ENCODE measurements at regions not wholly inside any gene's neighbourhood (a gene's known extent, or its start where the extent isn't known, plus 50 kb on each side); places are given as distances from the start of the nearest gene placed in this dataset.

DNA sequence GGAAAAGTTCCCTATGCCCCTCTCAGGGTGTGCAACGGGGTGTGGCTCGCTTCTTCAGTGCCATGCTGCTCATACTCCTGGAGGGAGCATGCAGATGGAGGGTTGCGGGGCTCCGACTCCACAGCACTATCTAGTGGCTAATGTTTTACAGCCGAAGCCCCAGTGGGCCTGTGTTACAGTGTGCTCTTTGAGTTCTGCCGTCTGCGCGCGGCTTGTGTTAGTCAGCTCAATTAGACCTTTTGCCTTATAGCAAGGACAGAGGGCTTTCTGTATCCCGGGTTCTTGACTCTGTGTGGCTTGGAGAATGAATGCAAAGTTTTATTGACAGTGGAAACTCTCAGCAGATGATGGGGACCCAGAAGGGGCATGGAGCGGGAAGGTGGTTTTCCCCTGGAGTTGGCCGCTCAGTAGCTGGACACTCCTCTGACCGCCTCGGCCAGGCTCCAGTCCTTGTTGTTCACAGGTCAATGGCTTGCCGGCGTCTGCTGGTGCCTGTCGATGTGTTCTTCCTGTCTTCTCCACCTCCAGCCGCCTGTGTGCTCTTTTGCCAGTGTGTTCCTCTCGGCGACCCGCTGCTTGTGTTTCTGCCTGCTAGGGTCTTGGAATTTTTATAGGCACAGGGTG, 383.4 kb downstream of the LMO7 start:
- POLR2A ChIA-PET = no interaction called here
- peaks cover 3% of the 10 kb centered on the region for H3K9me3 Mint-ChIP-seq
- DNase-seq = no peak
- no peak overlapping the region for H3K4me3 Mint-ChIP-seq
- no peaks in the 10 kb centered on the region for H3K27me3 Mint-ChIP-seq
- no peak overlapping the region for H3K27ac Mint-ChIP-seq
- no peak for ATAC-seq (ENCODE audit: low read depth)
- H3K36me3 Mint-ChIP-seq (ENCODE audit: low read depth) = no peaks in the 10 kb centered on the region
- TF ChIP-seq, protein P1, sequence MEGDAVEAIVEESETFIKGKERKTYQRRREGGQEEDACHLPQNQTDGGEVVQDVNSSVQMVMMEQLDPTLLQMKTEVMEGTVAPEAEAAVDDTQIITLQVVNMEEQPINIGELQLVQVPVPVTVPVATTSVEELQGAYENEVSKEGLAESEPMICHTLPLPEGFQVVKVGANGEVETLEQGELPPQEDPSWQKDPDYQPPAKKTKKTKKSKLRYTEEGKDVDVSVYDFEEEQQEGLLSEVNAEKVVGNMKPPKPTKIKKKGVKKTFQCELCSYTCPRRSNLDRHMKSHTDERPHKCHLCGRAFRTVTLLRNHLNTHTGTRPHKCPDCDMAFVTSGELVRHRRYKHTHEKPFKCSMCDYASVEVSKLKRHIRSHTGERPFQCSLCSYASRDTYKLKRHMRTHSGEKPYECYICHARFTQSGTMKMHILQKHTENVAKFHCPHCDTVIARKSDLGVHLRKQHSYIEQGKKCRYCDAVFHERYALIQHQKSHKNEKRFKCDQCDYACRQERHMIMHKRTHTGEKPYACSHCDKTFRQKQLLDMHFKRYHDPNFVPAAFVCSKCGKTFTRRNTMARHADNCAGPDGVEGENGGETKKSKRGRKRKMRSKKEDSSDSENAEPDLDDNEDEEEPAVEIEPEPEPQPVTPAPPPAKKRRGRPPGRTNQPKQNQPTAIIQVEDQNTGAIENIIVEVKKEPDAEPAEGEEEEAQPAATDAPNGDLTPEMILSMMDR (IDR thresholded peaks at IDR 0.05) = no peak
- CTCF ChIA-PET = no interaction called here
- intact Hi-C loops (cut with micrococcal nuclease) = no loop called here
- H3K4me1 Mint-ChIP-seq = no peaks in the 10 kb centered on the region

DNA sequence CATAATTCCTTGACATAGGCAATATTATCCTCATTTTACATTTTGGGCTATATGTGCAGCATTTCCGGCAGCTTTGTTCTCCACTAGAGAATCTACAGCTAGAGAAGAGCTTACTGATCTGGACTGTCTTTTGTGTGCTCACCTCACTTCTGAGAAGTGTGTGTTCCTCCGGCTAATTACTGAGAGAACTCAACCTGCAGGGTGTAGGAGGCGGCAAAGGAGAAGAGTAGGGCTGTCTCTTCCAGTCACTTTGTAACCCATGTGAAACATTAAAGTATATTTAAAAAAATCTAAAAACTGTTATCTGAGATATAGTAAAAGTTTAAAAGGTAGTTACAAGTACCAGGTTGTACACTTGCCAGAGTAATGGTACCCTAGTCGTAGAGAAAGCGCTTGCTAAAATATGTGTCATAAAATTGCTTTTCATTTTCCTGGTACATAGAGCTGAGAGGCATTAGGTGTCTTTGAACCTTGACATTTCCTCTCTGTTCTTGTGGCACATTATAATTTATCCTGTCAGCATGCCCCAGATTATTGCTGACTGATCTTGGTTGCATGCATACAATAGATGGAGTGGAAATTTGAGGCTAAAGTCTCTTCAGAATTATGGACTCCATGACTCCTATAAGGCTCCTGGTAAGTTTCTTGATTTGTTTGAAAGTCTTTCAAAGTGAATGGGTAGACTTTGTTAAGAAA, 381.9 kb downstream of the LMO7 start:
- no peak for DNase-seq
- Mint-ChIP-seq H3K4me3 (no peak overlapping the region), H3K27ac (no peak overlapping the region), H3K27me3 (no peaks in the 10 kb centered on the region), H3K36me3 (ENCODE audit: low read depth) (no peaks in the 10 kb centered on the region), H3K4me1 (no peaks in the 10 kb centered on the region), H3K9me3 (no peaks in the 10 kb centered on the region)
- TF ChIP-seq, protein P1 (IDR thresholded peaks at IDR 0.05) = no peak
- intact Hi-C loops (cut with micrococcal nuclease) = no loop called here
- ATAC-seq (ENCODE audit: low read depth) = no peak
- POLR2A ChIA-PET = no interaction called here
- CTCF ChIA-PET = no interaction called here

DNA sequence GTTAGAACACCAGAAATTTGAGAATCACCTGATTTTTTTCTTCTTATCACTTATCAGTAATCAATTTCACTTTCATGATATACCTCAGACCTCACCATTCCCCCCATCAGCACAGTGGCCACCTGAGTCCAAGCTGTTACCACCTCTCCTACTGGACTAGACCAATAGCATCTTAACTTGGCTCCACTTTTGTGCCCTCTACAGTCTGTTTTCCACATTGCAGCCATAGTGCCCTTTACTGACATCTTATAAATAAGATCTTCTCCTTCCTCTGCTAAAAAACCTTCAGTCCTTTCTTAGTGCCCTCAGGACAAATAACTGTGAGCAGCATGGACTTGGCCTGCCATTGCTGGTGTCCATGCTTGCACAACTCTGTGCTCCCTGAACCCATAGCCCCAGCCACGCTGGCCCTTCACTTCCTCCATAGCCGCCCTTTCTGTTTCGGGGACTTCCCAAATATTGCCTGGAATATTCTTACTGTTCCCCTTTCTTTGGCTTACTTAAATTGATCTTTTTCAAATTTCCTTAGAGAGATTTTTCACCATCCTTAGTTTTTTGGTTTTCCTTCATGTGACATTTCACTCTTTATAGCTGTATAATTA, 380.8 kb downstream of the LMO7 start:
- intact Hi-C loops (cut with micrococcal nuclease) = no loop called here
- ChIA-PET CTCF (interaction anchor here (0.7 kb wide), 1 partner anchor 13 kb away, joined by 3 read pairs; no protein-coding TSS in a partner anchor), POLR2A (no interaction called here)
- no peak for DNase-seq
- Mint-ChIP-seq H3K36me3 (ENCODE audit: low read depth) (no peaks in the 10 kb centered on the region), H3K27me3 (no peaks in the 10 kb centered on the region), H3K4me3 (no peak overlapping the region), H3K4me1 (no peaks in the 10 kb centered on the region), H3K9me3 (no peaks in the 10 kb centered on the region), H3K27ac (no peak overlapping the region)
- TF ChIP-seq, protein P1 (IDR thresholded peaks at IDR 0.05) = no peak
- no peak for ATAC-seq (ENCODE audit: low read depth)

DNA sequence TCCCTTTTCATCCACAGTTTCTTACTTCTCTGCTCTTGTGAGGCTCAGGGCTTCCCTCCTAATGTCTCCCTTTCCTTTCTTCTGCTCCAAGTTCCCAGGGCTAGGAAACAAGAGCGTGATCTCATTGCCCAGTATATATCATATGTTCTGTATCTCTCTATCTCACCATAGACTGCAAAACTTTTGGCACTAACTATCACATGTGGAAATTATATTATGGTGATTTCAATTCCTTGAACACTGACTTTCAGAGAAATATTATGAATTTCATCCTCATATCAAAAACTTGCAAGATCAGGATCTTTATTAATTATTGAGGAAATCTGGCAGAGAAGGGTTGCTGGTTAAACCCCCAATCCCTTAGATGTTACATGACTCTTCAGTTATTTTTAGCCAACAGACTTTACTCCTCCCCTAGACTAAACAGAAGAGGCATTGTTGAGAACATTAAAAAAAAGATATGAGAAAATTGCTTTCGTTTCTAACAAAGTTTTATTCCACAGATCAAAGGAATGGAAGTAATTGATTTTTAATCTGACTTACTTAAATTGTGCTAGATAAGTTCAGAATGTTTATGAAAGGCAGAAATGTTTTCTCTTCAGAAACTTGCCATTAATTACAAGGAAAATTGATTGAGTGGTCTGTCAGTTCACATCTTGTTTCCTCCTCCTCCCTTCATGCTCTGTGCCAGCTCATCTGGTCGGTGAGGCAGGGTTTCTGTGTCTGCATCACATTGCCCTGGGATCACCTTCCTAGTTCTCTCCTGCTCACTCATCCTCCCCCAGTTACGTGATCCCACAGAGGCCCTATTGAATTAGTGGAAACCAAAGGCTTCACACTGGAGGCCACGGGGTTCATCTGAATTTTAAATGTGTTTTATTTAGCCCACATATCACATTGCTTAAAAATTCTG, 378.5 kb downstream of the LMO7 start:
- H3K9me3 Mint-ChIP-seq = no peaks in the 10 kb centered on the region
- TF ChIP-seq, protein P1 (IDR thresholded peaks at IDR 0.05) = no peak
- intact Hi-C loops (cut with micrococcal nuclease) = no loop called here
- no peaks in the 10 kb centered on the region for H3K27me3 Mint-ChIP-seq
- H3K36me3 Mint-ChIP-seq (ENCODE audit: low read depth) = no peaks in the 10 kb centered on the region
- no peaks in the 10 kb centered on the region for H3K4me1 Mint-ChIP-seq
- H3K27ac Mint-ChIP-seq = no peak overlapping the region
- DNase-seq (no peak), ATAC-seq (ENCODE audit: low read depth) (no peak)
- ChIA-PET CTCF (no interaction called here), POLR2A (no interaction called here)
- H3K4me3 Mint-ChIP-seq = no peak overlapping the region
